K562 (cell line): ENCODE measurements at regions not wholly inside any gene's neighbourhood (a gene's known extent, or its start where the extent isn't known, plus 50 kb on each side); places are given as distances from the start of the nearest gene placed in this dataset.

ENCODE experiments used
- ATAC-seq: fragments of 200-7000 bp; cut with Tn5 transposase; 3 replicates; pipeline ENCODE4 v1.9.1; 2020; ENCODE audit warnings: moderate library complexity
- BruUV-seq: library from RNA; stranded (reverse); fragments of 400-500 nt; replicated peaks from 2 replicates; lab custom pipeline; 2021; lab: Mats Ljungman, UMichigan
- CTCF ChIA-PET: fragments of 300-600 bp; formaldehyde crosslinking; extraction: SDS; loops from one replicate; lab custom pipeline; 2021; ENCODE audit warnings: low intra/inter-chr PET ratio; lab: Yijun Ruan, JAX
- POLR2A ChIA-PET: fragments of 300-600, 350-650 bp; sonication (Branson Sonifier 250); formaldehyde crosslinking; extraction: SDS; loops from one replicate; lab custom pipeline; 2021; ENCODE audit warnings: antibody characterized with exemption, inconsistent platforms; lab: Yijun Ruan, JAX
- DNase-seq, 4 experiments: peaks; one replicate each; pipeline versions ENCODE4 v3.0.0 to v3.0.0-alpha.2; 2011 to 2018; ENCODE audit warnings: low spot score in 3 of 4, mixed read lengths in 3 of 4; ENCODE audit errors: extremely low read depth in 1 of 4
- FAIRE-seq: peaks from 2 replicates; lab custom pipeline; 2011; peaks lifted over from hg19 to GRCh38; lab: Jason Lieb, UNC
- H2AFZ ChIP-seq: 2 replicates; pipeline ENCODE4 v1.6.0; 2011; ENCODE audit warnings: low read depth, low read length, control low read depth, inconsistent platforms
- H3K27ac ChIP-seq: fragments of 200-600 bp; 3 replicates; pipeline ENCODE4 v1.8.0; 2011; ENCODE audit warnings: low read depth, mild to moderate bottlenecking, control low read depth, inconsistent platforms, low read length, moderate library complexity, mixed read lengths; ENCODE audit errors: extremely low read depth
- H3K27me3 ChIP-seq, 2 experiments: fragments of 300-600 bp in 1 of 2; 2 replicates in 1 of 2; 3 replicates in 1 of 2; pipeline versions ENCODE4 v1.6.0 to v1.8.0; 2011; ENCODE audit warnings: inconsistent platforms in 2 of 2, low read length in 2 of 2, mild to moderate bottlenecking in 1 of 2, mixed read lengths in 1 of 2, moderate library complexity in 1 of 2; ENCODE audit not compliant: control insufficient read depth in 2 of 2, insufficient read depth in 2 of 2
- H3K36me3 ChIP-seq: fragments of 300-600 bp; 3 replicates; pipeline ENCODE4 v1.8.0; 2011; ENCODE audit warnings: mild to moderate bottlenecking, low read length, inconsistent platforms; ENCODE audit not compliant: control insufficient read depth, insufficient read depth
- H3K4me1 ChIP-seq, 2 experiments: fragments of 200-600 bp in 1 of 2; replicated peaks in 1 of 2; 2 replicates in 1 of 2; 3 replicates in 1 of 2; pipeline versions ENCODE4 v1.5.1 to v1.8.0; 2011; ENCODE audit warnings: inconsistent platforms in 2 of 2, low read length in 2 of 2, mild to moderate bottlenecking in 1 of 2, mixed read lengths in 1 of 2, moderate library complexity in 1 of 2; ENCODE audit not compliant: control insufficient read depth in 2 of 2, insufficient read depth in 2 of 2
- H3K4me2 ChIP-seq: 2 replicates; pipeline ENCODE4 v1.6.1; 2011; ENCODE audit warnings: low read length, control low read depth, inconsistent platforms, mixed read lengths; ENCODE audit not compliant: insufficient read depth
- H3K4me3 ChIP-seq: fragments of 200-600 bp; sonication (generic), shearing (Covaris generic); 2 replicates; pipeline ENCODE4 v1.5.1; 2016; ENCODE audit warnings: control low read depth, inconsistent platforms
- H3K79me2 ChIP-seq: fragments of 200-600 bp; 3 replicates; pipeline ENCODE4 v1.8.0; 2011; ENCODE audit warnings: low read length, inconsistent platforms; ENCODE audit not compliant: control insufficient read depth, insufficient read depth
- H3K9ac ChIP-seq, 2 experiments: 2 replicates each; pipeline versions ENCODE4 v1.6.0 to v1.6.1; 2011; ENCODE audit warnings: low read depth in 2 of 2, low read length in 2 of 2, control low read depth in 1 of 2, inconsistent platforms in 1 of 2, mild to moderate bottlenecking in 1 of 2, mixed read lengths in 1 of 2; ENCODE audit not compliant: insufficient read depth in 1 of 2
- H3K9me1 ChIP-seq: one replicate; pipeline ENCODE4 v1.6.0; 2011; ENCODE audit warnings: inconsistent platforms, mild to moderate bottlenecking, low read length, moderate library complexity; ENCODE audit not compliant: control insufficient read depth, insufficient read depth
- H3K9me3 ChIP-seq: replicated peaks from 2 replicates; pipeline ENCODE4 v1.5.1; 2011; ENCODE audit warnings: low read depth, low read length, inconsistent platforms; ENCODE audit not compliant: control insufficient read depth, insufficient read depth
- H4K20me1 ChIP-seq: replicated peaks from 2 replicates; pipeline ENCODE4 v1.6.1; 2011; ENCODE audit warnings: low read length, inconsistent platforms, mixed read lengths; ENCODE audit not compliant: control insufficient read depth, insufficient read depth
- C11orf30 ChIP-seq: fragments of 450-650 bp; IDR thresholded peaks from 2 replicates; pipeline ENCODE4 v1.6.1; 2016; ENCODE audit warnings: low read depth, mild to moderate bottlenecking
- CEBPB ChIP-seq: fragments of 450-650 bp; IDR thresholded peaks from 2 replicates; pipeline ENCODE4 v1.6.1; 2016; ENCODE audit warnings: missing genetic modification characterization, missing compliant biosample characterization
- CREM ChIP-seq: IDR thresholded peaks from 2 replicates; pipeline ENCODE4 v1.6.1; 2014; ENCODE audit warnings: antibody characterized with exemption, low read depth
- HES1 ChIP-seq: fragments of 450-650 bp; IDR thresholded peaks from 2 replicates; pipeline ENCODE4 v1.6.1; 2016; ENCODE audit warnings: low read depth, mild to moderate bottlenecking, moderate library complexity
- MLX ChIP-seq, 2 experiments: fragments of 450-650 bp in 1 of 2; sonication (generic) in 1 of 2; formaldehyde crosslinking; conservative IDR thresholded peaks; 2 replicates each; pipeline versions ENCODE4 v1.4.0 to v1.8.1; 2020 to 2022; ENCODE audit warnings: mild to moderate bottlenecking in 1 of 2, missing genetic modification reagents in 1 of 2
- SPI1 ChIP-seq: IDR thresholded peaks from 2 replicates; pipeline ENCODE4 v1.6.1; 2011; ENCODE audit warnings: low read depth, low read length, control low read depth, borderline replicate concordance
- TCFL5 ChIP-seq: fragments of 250-450 bp; sonication (Bioruptor Pico); conservative IDR thresholded peaks from 2 replicates; pipeline ENCODE4 v1.6.1; 2021; ENCODE audit warnings: mild to moderate bottlenecking, moderate library complexity, matching md5 sums
- ZNF766 ChIP-seq: fragments of 200-800 bp; sonication (Bioruptor generic); conservative IDR thresholded peaks from 2 replicates; pipeline ENCODE4 v1.6.1; 2016; ENCODE audit warnings: missing genetic modification characterization, missing compliant biosample characterization
- WGBS: fragments of 100-300 bp; shearing (Covaris generic); methylation state at CpG from one replicate; pipeline ENCODE4 v1.1.6; 2016; ENCODE audit warnings: low coverage, mixed read lengths; ENCODE audit not compliant: insufficient coverage; ENCODE audit errors: missing lambda C conversion rate; 5-methylcytosine and 5-hydroxymethylcytosine counted together
- in situ Hi-C: fragments of 300-500 bp; cut with MboI; formaldehyde crosslinking; loops from 4 replicates; pipeline ENCODE4 v1.15.0; 2018; ENCODE audit warnings: inconsistent platforms, mixed read lengths
- intact Hi-C: fragments of 100-400 bp; cut with micrococcal nuclease; formaldehyde crosslinking; loops from 2 replicates; pipeline ENCODE4 v1.14.2; 2022
- TF ChIP-seq, protein P1 (sequence below): fragments of 450-650 bp; IDR thresholded peaks from 2 replicates; pipeline ENCODE4 v1.6.1; 2016; ENCODE audit warnings: mild to moderate bottlenecking

DNA sequence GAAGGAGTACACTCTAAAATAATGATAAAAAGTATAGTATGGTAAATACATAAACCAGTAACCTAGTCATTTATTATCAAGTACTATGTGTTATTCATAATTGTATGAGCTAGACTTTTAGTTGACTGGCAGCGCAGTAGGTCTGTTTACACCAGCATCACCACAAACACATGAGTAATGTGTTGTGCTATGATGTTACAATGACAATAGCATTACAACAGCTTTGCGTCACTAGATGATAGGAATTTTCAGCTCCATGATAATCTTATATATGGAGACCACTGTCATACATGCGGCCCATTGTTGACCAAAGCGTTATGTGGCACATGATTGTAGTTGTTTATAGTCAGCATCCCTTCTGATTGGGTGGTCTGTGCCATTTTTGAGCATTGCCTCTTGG is 138.9 kb upstream of the UBE2E1 start:
- DNase-seq = no peak
- TF ChIP-seq SPI1 = no peak
- TF ChIP-seq HES1 = no peak
- TF ChIP-seq, protein P1, sequence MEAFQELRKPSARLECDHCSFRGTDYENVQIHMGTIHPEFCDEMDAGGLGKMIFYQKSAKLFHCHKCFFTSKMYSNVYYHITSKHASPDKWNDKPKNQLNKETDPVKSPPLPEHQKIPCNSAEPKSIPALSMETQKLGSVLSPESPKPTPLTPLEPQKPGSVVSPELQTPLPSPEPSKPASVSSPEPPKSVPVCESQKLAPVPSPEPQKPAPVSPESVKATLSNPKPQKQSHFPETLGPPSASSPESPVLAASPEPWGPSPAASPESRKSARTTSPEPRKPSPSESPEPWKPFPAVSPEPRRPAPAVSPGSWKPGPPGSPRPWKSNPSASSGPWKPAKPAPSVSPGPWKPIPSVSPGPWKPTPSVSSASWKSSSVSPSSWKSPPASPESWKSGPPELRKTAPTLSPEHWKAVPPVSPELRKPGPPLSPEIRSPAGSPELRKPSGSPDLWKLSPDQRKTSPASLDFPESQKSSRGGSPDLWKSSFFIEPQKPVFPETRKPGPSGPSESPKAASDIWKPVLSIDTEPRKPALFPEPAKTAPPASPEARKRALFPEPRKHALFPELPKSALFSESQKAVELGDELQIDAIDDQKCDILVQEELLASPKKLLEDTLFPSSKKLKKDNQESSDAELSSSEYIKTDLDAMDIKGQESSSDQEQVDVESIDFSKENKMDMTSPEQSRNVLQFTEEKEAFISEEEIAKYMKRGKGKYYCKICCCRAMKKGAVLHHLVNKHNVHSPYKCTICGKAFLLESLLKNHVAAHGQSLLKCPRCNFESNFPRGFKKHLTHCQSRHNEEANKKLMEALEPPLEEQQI = no peak
- no peak for TF ChIP-seq ZNF766
- no peak for TF ChIP-seq TCFL5 (CRISPR knock-in tag)
- no peak for TF ChIP-seq CREM
- no peak for TF ChIP-seq CEBPB (tag)
- no peak for TF ChIP-seq C11orf30
- TF ChIP-seq MLX (CRISPR knock-in tag; conservative IDR thresholded peaks at IDR 0.05) = no peak
- TF ChIP-seq, all 486 proteins: peak for 0
- ATAC-seq (no peak), FAIRE-seq (no peak)
- Histone ChIP-seq H3K9ac (no peak overlapping the region), H3K4me1 (peaks cover 0 to 2% of the 10 kb centered on the region in 2 experiments; a peak in 1 of 5 replicates), H4K20me1 (no peaks in the 10 kb centered on the region), H3K9me3 (no peaks in the 10 kb centered on the region), H3K4me2 (no peak overlapping the region), H3K4me3 (no peak overlapping the region), H3K79me2 (no peaks in the 10 kb centered on the region), H3K9me1 (no peaks in the 10 kb centered on the region), H3K27ac (no peak overlapping the region), H3K36me3 (no peaks in the 10 kb centered on the region), H2AFZ (no peak overlapping the region), H3K27me3 (peaks cover 16 to 20% of the 10 kb centered on the region in 2 experiments; a peak in 4 of 5 replicates)
- ChIA-PET POLR2A (interaction anchor here (0.6 to 1.0 kb wide), 3 partner anchors 200 to 684 kb away, joined by 3 to 5 read pairs (median 3); no protein-coding TSS in a partner anchor), CTCF (no interaction called here)
- 0% methylated on average over 4 of the region's 4 CpGs for WGBS
- in situ Hi-C loops (no loop called here), intact Hi-C loops (no loop called here)
- BruUV-seq = no TSS peak
